GM12891 (cell line): ENCODE measurements at regions not wholly inside any gene's neighbourhood (a gene's known extent, or its start where the extent isn't known, plus 50 kb on each side); places are given as distances from the start of the nearest gene placed in this dataset.
A peak's percentile ranks its signal among the peaks of the same experiment; 100 is the strongest.

Experiments used
- DNase-seq: peaks from one replicate; pipeline ENCODE4 v3.0.0; 2011; ENCODE audit warnings: low spot score; ENCODE audit not compliant: insufficient read length
- FAIRE-seq: peaks from 2 replicates; lab custom pipeline; 2011; peaks lifted over from hg19 to GRCh38; lab: Jason Lieb, UNC
- PAX5 ChIP-seq: IDR thresholded peaks from 2 replicates; pipeline ENCODE4 v1.6.1; 2011; ENCODE audit warnings: low read length, moderate library complexity, mild to moderate bottlenecking; ENCODE audit not compliant: insufficient read depth, severe bottlenecking
- POLR2A ChIP-seq: IDR thresholded peaks from 2 replicates; pipeline ENCODE4 v1.6.1; 2011; ENCODE audit warnings: low read depth, low read length, control low read depth
- POLR2AphosphoS5 ChIP-seq: IDR thresholded peaks from 2 replicates; pipeline ENCODE4 v1.6.1; 2011; ENCODE audit warnings: low read depth, low read length, control low read depth
- POU2F2 ChIP-seq: IDR thresholded peaks from 2 replicates; pipeline ENCODE4 v1.6.1; 2011; ENCODE audit warnings: low read depth, mild to moderate bottlenecking, control low read depth, low read length, moderate library complexity
- SPI1 ChIP-seq: IDR thresholded peaks from 2 replicates; pipeline ENCODE4 v1.6.1; 2011; ENCODE audit warnings: low read depth, low read length, control low read depth
- TAF1 ChIP-seq: IDR thresholded peaks from 2 replicates; pipeline ENCODE4 v1.6.1; 2011; ENCODE audit warnings: low read depth, low read length, control low read depth

GRCh38 chr6:91031581-91031980 is 444.7 kb upstream of the MAP3K7 start:
- no peak for DNase-seq
- FAIRE-seq: no peak
- TF ChIP-seq POLR2A: no peak
- TF ChIP-seq POLR2AphosphoS5: no peak

- DNase-seq (no peak), FAIRE-seq (no peak)
- TF ChIP-seq SPI1 (no peak), POU2F2 (no peak), TAF1 (no peak), POLR2A (no peak), PAX5 (no peak), POLR2AphosphoS5 (no peak)
These were observed 442.3 kb upstream of the MAP3K7 start for GRCh38 chr6:91029211-91029610.

GRCh38 chr6:91023529-91023928 is 436.7 kb upstream of the MAP3K7 start:
- TF ChIP-seq POU2F2 (no peak), PAX5 (no peak)
- no peak for FAIRE-seq
- DNase-seq: no peak

GRCh38 chr6:91020744-91021143 is 433.9 kb upstream of the MAP3K7 start:
- no peak for TF ChIP-seq POLR2A
- no peak for TF ChIP-seq TAF1
- no peak for TF ChIP-seq POU2F2
- TF ChIP-seq POLR2AphosphoS5: no peak
- TF ChIP-seq SPI1: no peak
- no peak for TF ChIP-seq PAX5
- FAIRE-seq (no peak), DNase-seq (peak; percentile 3)

- no peak for DNase-seq
- TF ChIP-seq SPI1: no peak
- TF ChIP-seq TAF1: no peak
- TF ChIP-seq POLR2AphosphoS5: no peak
- no peak for TF ChIP-seq POLR2A
- no peak for TF ChIP-seq PAX5
- TF ChIP-seq POU2F2: no peak
- FAIRE-seq: no peak
These were observed 431.7 kb upstream of the MAP3K7 start for GRCh38 chr6:91018586-91018985.

- no peak for TF ChIP-seq PAX5
- no peak for TF ChIP-seq POU2F2
- no peak for TF ChIP-seq TAF1
- TF ChIP-seq SPI1: no peak
- no peak for TF ChIP-seq POLR2A
- no peak for TF ChIP-seq POLR2AphosphoS5
- DNase-seq (no peak), FAIRE-seq (no peak)
These were observed 426.6 kb upstream of the MAP3K7 start for GRCh38 chr6:91013511-91013910.

- DNase-seq (no peak), FAIRE-seq (no peak)
These were observed 410.2 kb upstream of the MAP3K7 start for GRCh38 chr6:90997076-90997475.

GRCh38 chr6:90993770-90994169 is 406.9 kb upstream of the MAP3K7 start:
- no peak for DNase-seq
- no peak for TF ChIP-seq PAX5
- no peak for TF ChIP-seq POU2F2
- no peak for TF ChIP-seq POLR2AphosphoS5
- no peak for TF ChIP-seq TAF1
- TF ChIP-seq POLR2A: no peak
- TF ChIP-seq SPI1: no peak
- FAIRE-seq: no peak

More at GRCh38 chr6:90997076-90997475, 410.2 kb upstream of the MAP3K7 start:
- TF ChIP-seq POLR2AphosphoS5 (no peak), POU2F2 (no peak), SPI1 (no peak), POLR2A (no peak), TAF1 (no peak), PAX5 (no peak)

- TF ChIP-seq POLR2AphosphoS5: no peak
- TF ChIP-seq SPI1: peak; percentile 67
- no peak for TF ChIP-seq PAX5
- no peak for TF ChIP-seq TAF1
- no peak for FAIRE-seq
These were observed 402.9 kb upstream of the MAP3K7 start for GRCh38 chr6:90989763-90990162.

GRCh38 chr6:90984066-90984465 is 397.2 kb upstream of the MAP3K7 start:
- TF ChIP-seq TAF1 (no peak), PAX5 (no peak), POLR2A (no peak), POU2F2 (no peak), SPI1 (no peak), POLR2AphosphoS5 (no peak)
- DNase-seq (no peak), FAIRE-seq (no peak)

More at GRCh38 chr6:90989763-90990162, 402.9 kb upstream of the MAP3K7 start:
- DNase-seq: no peak

- DNase-seq: no peak
- FAIRE-seq: no peak
- no peak for TF ChIP-seq POU2F2
These were observed 396.6 kb upstream of the MAP3K7 start for GRCh38 chr6:90983462-90983861.
